HG03558 (cell line): ENCODE measurements at regions not wholly inside any gene's neighbourhood (a gene's known extent, or its start where the extent isn't known, plus 50 kb on each side); places are given as distances from the start of the nearest gene placed in this dataset.
"Not testable (repeated sequence)": the region's sequence is repeated elsewhere in the genome, so short reads cannot be mapped to it uniquely, and the experiment has no call there.

Source experiments
- ATAC-seq: cut with Tn5 transposase; IDR thresholded peaks from one replicate; pipeline ENCODE4 v1.9.1; 2021; ENCODE audit warnings: moderate number of reproducible peaks; ENCODE audit not compliant: unreplicated experiment; ENCODE audit errors: extremely low read depth

DNA sequence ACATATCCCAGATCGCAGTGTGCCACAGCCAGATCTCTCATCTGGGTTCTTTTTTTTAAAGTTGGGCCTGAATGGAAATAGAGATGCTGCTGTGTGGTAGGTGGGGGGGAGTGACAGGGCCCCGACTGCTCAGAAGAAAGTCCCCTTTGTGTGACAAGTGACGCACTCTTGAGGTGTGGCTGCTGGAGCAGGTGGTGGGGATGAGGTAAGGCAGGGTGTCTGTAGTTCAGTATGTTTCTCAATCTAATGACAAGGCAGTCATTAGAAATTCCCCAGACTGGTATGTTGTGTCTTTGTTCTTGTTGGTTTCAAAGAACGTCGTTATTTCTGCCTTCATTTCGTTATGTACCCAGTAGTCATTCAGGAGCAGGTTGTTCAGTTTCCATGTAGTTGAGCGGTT lies 128.8 kb upstream of the TACR1 start:
- no peak for ATAC-seq

DNA sequence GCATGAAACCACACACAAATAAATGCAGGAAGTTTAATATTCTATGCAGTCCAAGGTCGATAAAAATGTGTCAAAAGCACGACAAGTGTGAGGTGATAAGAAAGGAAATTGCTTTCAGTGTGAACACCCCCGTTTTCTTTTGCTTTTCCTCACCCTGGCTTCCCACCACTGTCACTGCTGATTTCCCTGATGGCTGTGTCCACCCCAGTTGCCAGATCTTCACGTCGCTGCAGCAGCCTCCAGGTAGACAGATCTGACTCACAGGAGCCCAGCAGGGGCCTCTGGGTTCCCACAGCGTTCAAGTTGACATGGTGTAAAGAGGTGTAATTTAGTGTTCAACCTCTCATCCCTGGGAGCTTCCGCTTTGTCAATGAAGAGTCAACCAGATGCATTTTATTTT lies 128.0 kb upstream of the TACR1 start:
- ATAC-seq, result no peak

DNA sequence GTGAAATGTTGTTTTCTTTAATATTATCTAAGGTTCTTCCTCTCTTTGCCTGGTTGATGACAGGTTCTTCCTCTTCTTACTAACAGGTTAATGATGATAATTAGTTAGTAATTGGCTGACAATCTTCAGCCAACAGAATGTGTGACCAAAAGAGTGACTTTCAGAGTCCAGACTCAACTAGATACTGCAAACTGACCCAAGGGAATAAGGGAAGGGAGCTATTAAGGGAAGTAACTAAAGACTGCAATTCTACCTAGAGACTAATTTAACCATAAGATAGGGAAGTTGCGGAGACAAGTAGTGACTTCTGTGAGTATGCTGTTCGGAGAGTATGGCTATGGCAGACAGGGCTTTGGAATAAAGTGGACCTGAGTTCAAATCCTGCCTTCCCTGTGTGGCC lies 127.3 kb upstream of the TACR1 start:
- no peak for ATAC-seq

DNA sequence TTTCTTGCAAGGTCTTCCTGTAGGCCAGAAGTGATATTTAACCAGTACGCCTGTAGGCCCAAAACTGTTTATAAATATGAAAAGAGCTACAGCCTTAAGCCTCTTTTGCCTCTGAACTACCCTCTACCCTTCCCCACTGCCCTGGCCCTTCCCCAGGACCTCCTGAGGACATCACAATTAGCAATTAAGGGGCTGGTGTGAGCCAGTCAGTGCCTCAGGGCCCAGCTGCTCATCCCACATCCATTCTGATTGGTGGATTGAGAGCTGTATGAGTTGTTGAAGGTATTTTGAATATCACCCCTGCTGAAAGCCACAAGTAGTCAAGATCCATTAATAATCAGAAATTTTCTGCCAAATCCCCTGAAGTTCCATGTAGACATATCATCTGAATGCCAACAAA lies 126.3 kb upstream of the TACR1 start:
- ATAC-seq, result no peak

DNA sequence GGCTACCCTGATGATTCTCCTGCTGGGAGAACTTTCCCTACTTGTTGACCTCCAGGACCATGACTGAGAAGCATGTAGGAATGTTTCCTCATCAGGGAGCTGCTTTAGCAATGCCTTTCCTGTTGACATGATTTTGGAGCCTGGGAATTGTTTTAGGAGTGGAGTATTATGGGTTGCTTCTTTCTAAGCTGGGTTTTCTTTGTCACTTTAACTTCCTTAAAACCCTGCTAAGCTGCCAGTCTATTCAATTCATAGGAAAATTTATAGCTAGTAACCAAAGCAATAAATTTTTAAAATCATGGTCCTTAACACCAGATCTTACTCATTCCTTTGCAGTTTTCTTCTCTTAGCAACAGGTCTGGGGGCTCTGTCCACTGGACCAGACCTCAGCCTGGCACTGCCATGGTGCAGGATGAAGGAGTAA lies 125.6 kb upstream of the TACR1 start:
- no peak for ATAC-seq

DNA sequence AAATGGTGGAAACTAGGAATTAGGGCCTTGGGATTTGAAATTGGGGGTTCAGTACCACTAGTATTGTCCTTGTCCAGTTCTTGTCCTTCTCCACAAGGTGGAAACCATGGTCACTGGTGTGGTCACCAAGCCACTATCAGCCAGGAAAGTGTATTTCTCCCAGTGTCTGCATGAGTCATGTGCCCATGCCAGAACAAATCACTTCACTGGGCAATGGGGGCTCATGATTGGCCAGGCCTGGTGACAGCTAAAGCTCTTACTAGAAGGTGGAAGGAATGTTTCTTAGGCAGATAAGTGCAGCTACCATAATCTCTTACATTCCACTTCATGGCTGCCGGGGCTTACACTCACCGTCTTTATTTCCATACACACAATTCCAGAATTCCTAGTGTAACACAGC lies 124.8 kb upstream of the TACR1 start:
- ATAC-seq, result no peak

DNA sequence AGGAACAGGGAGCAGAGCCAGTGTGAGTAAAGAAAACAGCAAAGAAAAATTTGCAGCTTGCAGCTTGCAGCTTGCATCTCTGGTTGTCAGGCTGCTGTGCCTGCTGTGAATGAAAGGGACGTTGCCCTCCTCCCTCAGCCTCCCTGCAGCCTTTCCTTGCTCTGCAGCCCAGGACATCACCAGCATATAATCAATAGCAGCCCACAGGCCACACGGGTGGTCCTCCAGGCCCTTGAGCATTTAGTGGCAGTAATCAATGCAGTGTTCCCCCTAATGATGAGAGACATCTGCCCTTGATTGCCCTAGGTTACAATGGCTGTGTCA lies 122.2 kb upstream of the TACR1 start:
- ATAC-seq, result no peak

DNA sequence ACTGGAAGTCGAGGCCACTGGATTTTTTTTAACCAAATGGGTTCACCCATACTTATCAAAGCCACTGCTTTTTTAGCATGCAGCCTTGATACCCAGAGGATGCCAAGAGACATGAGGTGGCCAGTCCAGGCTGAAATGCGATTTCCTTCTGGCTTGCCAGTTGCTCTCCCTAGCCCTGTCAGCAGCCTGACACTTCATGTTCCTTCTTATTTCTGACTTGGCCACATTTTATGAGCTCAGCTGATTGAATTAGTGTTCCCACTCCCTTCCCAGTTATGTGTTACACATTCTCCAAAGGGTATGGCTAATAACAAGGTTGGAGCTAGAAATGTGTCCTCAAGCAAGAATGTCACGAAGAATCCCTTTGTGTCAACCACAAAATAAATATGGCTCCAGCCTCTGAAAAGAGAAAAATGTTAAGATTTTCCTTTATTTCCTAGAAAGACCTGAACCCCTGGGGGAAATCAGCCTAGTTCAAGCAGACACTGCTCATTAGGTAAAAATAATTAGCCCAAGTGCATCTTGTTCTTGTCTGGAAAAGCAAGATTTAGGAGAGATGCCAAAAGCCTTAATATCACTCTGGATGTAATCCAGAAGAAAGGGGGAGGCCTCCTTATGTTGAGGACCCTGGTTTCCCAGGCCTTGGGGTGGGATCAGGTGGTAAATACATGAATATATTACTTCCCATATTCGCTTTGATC lies 121.7 kb upstream of the TACR1 start:
- no peak for ATAC-seq

DNA sequence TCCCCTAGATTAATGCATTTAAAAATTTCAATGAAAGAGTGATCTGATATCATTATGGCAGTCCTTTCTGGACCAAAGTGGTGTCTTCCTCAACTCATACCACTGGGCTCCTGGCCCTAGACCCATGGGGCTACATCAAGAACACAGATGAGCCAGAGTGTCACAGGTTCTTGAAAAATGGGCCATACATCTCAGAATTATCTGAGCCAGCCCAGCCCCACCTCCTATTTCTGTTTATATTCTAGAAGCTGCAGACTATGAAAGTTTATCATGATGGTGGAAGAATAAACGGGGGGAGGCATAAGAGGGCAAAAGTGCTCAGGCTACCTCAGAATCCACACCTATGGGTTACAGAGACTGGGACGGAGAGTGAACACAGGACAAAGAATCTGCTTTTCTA lies 120.6 kb upstream of the TACR1 start:
- ATAC-seq, result no peak

DNA sequence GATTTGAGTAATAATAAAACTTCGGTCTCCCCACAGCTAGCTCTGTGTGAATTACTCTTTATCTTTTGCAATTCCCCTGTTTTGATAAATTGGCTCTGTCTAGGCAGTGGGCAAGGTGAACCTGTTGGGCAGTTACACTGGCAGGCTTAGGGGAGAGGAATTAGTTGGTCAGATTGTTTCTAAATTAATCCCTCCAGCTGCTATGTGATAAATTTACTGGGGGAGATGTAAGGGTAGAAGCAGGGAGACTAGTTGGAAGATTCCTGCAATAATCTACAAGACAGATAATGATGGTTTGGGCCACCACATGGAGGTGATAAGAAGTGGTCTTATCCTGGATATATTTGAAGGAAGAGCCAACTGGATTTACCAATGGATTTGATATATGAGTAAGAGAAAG lies 118.5 kb upstream of the TACR1 start:
- ATAC-seq, result no peak

DNA sequence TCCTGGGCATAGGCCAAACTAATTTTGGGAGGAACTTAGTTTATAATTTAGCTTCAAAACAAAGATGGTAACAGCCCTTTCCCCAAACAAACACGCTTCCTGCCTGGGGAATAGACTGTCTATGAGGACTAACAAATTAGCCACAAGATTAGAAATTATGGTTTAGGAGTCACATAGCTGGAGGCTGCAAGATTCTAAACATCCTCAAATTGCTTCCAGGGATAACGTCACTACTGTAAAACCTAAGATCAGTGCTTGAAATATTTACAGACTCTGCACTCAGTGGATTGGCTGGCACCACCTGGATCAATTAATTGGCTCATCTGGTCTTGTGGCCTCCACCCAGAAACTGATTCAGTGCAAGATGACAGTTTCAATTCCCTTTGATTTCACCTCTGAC lies 118.0 kb upstream of the TACR1 start:
- no peak for ATAC-seq

DNA sequence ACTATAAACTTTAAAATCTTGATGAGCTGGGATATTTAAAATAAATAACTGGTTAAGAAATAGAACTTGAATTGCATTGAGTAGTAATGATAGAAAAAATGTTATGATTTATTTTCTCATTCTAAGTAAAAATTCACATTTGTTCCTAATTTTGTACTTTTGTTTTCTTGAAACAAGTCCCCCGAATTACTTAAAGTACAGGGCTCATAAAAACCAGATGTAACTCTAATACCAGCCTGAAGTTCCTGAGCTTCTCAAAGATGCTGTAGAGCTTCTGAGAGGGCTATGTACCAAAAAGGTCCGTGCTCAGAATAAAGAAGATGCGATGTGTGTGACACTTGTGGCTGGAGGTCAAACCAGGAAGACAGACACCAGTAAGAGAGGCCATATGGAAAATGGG lies 116.1 kb upstream of the TACR1 start:
- ATAC-seq, result no peak

DNA sequence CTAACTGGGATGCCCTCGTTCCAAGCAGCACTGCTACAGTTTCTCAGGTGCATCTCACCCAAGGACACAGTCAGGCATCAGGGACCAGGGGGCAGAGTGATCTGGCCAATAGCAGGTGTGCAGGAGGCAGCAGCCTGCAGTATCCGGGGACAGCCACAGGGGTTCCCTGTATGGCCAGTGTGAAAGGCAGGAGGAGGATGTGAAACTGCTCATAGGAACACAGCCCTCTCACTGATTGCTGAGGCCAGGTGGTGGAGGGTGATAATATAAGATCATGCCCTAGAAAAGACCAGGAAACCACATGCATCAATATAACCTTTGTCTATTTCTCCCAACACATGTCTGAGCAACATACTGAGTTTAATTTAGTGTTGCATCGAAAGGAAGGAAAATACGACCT lies 112.7 kb upstream of the TACR1 start:
- ATAC-seq, result peak; percentile 100

DNA sequence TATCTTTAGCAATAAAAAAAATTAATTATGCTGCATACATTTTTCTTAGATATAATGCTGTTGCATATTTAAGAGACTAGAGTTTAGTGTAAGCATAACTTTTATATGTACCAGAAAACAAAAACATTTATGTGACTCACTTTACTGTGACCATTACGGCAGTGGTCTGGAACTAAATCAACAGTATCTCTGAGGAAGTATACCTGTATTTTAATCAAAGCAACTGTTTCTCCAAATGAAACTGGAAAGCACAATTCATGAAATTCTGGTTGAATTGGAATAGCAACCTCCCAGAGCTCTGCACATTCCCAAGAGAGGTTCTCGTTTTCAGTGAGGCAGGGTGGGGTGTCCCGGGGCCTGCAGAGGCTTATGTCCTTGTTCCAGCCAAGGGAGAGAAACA lies 112.2 kb upstream of the TACR1 start:
- ATAC-seq, result no peak

DNA sequence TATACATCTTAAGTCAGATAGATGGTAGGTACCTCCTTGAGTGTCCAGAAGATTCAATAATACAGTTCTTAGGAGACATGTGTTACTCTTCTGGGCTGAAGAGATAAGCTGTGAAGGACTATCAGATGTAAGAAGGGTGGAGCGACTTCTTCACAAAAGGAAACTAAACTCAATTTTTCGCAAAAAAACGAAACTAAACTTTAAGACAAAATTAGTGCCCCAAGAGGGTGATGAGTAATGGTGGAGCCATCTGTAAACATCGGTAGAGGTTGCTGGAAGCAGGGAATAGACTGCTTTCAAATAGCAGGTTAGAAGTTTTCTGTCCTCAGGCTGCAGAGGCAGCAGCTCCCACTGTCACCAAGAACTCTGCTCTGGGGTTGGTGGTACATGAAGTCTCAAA lies 111.6 kb upstream of the TACR1 start:
- no peak for ATAC-seq

DNA sequence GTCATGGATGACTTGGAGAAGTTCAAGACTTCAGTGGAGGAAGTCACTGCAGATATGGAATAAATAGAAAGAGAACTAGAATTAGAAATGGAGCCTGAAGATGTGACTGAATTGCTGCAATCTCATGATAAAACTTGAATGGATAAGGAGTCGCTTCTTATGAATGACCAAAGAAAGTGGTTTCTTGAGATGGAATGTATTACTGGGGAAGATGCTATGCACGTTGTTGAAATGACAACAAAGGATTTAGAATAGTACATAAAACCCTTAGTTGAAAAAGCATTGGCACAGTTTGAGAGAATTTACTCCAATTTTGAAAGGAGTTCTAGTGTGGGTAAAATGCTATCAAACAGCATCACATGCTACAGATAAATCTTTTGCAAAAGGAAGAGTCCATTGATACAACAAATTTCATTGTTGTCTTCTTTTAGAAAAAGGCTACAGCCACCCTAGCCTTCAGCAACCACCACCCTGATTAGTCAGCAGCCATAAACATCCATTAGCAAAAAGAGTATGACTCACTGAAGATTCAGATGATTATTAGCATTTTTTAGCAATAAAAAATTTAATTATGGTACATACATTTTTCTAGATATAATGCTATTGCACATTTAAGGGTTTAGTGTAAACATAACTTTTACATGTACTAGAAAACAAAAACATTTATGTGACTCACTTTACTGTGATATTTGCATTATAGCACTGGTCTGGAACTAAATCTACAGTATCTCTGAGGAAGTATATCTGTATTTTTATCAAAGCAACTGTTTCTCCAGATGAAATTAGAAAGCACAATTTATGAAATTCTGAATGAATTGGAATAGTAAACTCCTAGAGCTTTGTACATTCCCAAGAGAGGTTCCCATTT lies 110.5 kb upstream of the TACR1 start:
- ATAC-seq, result no peak

DNA sequence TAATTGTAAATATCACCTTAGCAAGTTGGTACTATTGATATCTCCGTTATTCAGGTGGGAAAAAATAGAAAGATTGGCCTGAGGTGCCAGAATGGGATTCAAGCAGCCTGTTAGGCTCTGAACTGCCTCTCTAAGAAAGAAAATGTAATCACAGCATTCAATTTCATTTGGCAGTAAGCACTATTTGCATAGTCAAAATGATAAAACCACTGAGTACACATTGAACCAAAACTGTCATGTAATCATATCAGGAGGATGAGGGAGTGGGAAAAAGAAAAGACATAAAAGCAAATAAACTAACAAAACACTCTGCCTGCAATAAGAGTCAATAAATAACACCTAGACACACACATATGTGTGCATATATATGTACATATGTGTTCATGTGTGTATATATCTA lies 103.9 kb upstream of the TACR1 start:
- ATAC-seq, result no peak

DNA sequence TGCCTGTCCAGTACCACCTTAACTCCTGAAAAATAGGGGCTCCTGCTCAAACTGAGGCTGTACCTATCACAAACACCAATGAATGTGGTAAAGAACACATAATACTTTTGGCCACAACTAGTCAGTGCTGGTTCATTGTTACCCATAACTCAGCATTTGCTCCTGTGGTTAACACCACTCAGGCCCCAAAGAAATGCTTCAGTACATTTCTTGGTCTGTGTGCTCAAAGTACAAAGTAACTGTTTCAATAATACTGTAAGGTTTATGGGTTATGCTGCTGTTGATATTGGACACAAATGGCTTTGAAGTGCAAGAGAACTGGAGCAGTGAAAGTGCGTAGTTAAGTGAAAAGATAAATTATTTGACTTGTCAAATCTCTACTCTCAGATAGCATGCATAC lies 95.0 kb upstream of the TACR1 start:
- no peak for ATAC-seq

DNA sequence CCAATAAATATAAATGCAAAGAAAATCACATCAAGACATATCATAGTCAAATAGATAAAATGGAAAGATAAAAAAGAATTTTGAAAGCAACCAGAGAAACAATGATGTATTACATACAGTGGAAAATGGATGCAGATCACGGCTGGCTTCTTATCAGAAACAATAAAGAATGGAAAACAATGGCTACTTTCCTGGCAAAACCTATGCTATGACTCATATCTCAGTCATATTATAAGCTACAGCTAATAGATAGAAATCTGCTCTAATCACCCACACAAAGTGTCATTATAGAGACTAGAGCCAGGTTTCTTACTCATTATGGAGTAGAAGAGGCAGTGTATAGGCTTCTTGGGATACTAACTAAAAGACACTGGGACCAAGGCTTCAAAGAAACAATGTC lies 93.5 kb upstream of the TACR1 start:
- no peak for ATAC-seq

DNA sequence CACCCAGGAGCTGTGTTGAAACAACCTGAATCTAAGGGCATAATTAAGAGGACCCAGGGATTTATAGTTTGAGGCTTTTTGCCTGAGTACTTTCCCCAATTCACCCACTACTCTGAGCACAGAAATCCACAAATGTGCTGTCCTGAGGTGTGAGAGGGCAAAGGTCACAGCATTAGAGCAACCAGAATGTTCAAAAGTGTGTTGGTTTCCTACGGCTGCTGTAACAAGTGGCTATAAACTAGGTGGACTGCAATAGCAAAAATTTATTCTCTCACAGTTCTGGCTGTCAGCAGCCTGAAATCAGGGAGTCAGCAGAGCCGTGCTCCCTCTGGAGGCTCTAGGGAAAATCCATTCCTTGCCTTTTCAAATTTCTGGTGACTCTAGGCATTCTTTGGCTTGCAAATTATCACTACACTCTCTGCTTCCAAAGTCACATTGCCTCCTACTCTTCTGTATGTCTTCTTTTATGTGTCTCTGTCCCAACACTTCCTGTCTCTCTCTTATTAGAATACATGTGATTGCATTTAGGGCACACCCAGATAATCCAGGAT lies 91.4 kb upstream of the TACR1 start:
- no peak for ATAC-seq

DNA sequence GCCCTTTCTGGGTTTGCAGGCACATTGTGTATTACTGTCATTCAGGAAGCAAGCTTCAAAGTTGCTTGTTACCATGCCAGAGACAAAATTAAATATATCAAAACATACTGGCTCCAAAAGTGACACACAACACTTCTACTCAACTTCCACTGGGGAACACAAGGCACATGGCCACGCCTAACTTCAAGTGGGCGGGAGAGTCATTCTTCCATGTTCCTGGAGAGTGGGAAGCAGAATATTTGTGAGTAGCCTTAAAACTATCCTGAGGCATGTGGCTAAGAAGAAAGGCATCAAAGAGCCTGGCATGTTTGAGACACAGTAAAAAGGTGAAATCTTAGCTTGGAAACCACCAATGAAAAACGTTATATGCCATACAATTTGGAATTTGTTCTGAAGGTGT lies 90.5 kb upstream of the TACR1 start:
- ATAC-seq, result no peak

DNA sequence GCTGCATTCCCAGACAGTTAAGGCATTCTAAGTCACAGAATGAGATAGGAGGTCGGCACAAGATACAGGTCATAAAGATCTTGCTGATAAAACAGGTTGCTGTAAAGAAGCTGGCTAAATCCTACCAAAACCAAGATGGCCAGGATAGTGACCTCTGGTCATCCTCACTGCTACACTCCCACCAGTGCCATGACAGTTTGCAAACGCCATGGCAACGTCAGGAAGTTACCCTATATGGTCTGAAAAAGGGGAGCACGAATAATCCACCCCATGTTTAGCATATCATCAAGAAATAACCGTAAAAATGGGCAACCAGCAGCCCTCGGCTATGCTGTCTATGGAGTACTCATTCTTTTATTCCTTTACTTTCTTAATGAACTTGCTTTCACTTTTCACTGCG lies 89.9 kb upstream of the TACR1 start:
- ATAC-seq, result not testable (repeated sequence)
